KMS-11 (cell line): ENCODE measurements at regions not wholly inside any gene's neighbourhood (a gene's known extent, or its start where the extent isn't known, plus 50 kb on each side); places are given as distances from the start of the nearest gene placed in this dataset.

ENCODE experiments used
- H2AFZ ChIP-seq: fragments of 200-600 bp; sonication (generic); 2 replicates; pipeline ENCODE4 v1.6.1; 2016; ENCODE audit warnings: antibody characterized with exemption, mixed run types, low read depth
- H3K27ac ChIP-seq: fragments of 200-600 bp; sonication (generic); 2 replicates; pipeline ENCODE4 v1.6.1; 2016; ENCODE audit warnings: mild to moderate bottlenecking, mixed run types
- H3K27me3 ChIP-seq: fragments of 200-600 bp; sonication (generic); 2 replicates; pipeline ENCODE4 v1.6.1; 2017; ENCODE audit warnings: mild to moderate bottlenecking, low read depth, mixed run types, moderate library complexity; ENCODE audit not compliant: insufficient read depth
- H3K36me3 ChIP-seq: fragments of 200-600 bp; sonication (generic); 2 replicates; pipeline ENCODE4 v1.6.1; 2017; ENCODE audit warnings: mild to moderate bottlenecking, mixed run types; ENCODE audit not compliant: insufficient read depth
- H3K4me1 ChIP-seq: fragments of 200-600 bp; sonication (generic); 2 replicates; pipeline ENCODE4 v1.6.1; 2016; ENCODE audit warnings: mild to moderate bottlenecking, low read depth, mixed run types; ENCODE audit not compliant: poor library complexity, severe bottlenecking
- H3K4me2 ChIP-seq: fragments of 200-600 bp; sonication (generic); 2 replicates; pipeline ENCODE4 v1.7.0; 2016; ENCODE audit warnings: mild to moderate bottlenecking, mixed run types
- H3K4me3 ChIP-seq: fragments of 200-600 bp; sonication (generic); IDR thresholded peaks from 2 replicates; pipeline ENCODE4 v1.6.1; 2017; ENCODE audit warnings: low read depth, low read length, mixed read lengths; ENCODE audit not compliant: insufficient read depth
- H3K79me2 ChIP-seq: fragments of 200-600 bp; sonication (generic); 2 replicates; pipeline ENCODE4 v1.6.1; 2016; ENCODE audit warnings: low read depth, mixed run types; ENCODE audit not compliant: insufficient read depth
- H3K9ac ChIP-seq: fragments of 200-600 bp; sonication (generic); 2 replicates; pipeline ENCODE4 v1.6.1; 2016; ENCODE audit warnings: mild to moderate bottlenecking, mixed run types
- H4K20me1 ChIP-seq: fragments of 200-600 bp; sonication (generic); 2 replicates; pipeline ENCODE4 v1.6.1; 2016; ENCODE audit warnings: mild to moderate bottlenecking, mixed run types; ENCODE audit not compliant: insufficient read depth
- CTCF ChIP-seq: fragments of 200-600 bp; sonication (generic); conservative IDR thresholded peaks from 2 replicates; pipeline ENCODE4 v1.6.1; 2017; ENCODE audit warnings: low read depth, mild to moderate bottlenecking, antibody characterized with exemption, low read length, moderate library complexity, mixed read lengths

- TF ChIP-seq CTCF: no peak
- no peaks in the 10 kb centered on the region for H3K79me2 ChIP-seq
- no peaks in the 10 kb centered on the region for H4K20me1 ChIP-seq
- no peak overlapping the region for H3K4me2 ChIP-seq
- no peaks in the 10 kb centered on the region for H3K27me3 ChIP-seq
- H3K4me1 ChIP-seq: no peaks in the 10 kb centered on the region
- H3K36me3 ChIP-seq: no peaks in the 10 kb centered on the region
- no peak overlapping the region for H3K27ac ChIP-seq
- H3K4me3 ChIP-seq: no peak overlapping the region
- H2AFZ ChIP-seq: no peak overlapping the region
- no peak overlapping the region for H3K9ac ChIP-seq
Measured at GRCh38 chr5:61674378-61674777, 342.3 kb downstream of the ZSWIM6 start.

- no peaks in the 10 kb centered on the region for H3K27me3 ChIP-seq
Measured at GRCh38 chr5:61675015-61675692, 343.1 kb downstream of the ZSWIM6 start.

GRCh38 chr5:61677220-61677619 lies 345.2 kb downstream of the ZSWIM6 start:
- Histone ChIP-seq H2AFZ (no peak overlapping the region), H3K4me2 (no peak overlapping the region), H3K4me1 (no peaks in the 10 kb centered on the region), H3K79me2 (no peaks in the 10 kb centered on the region), H4K20me1 (no peaks in the 10 kb centered on the region), H3K27me3 (no peaks in the 10 kb centered on the region), H3K4me3 (no peak overlapping the region), H3K36me3 (no peaks in the 10 kb centered on the region), H3K27ac (no peak overlapping the region), H3K9ac (no peak overlapping the region)
- no peak for TF ChIP-seq CTCF

More at GRCh38 chr5:61675015-61675692, 343.1 kb downstream of the ZSWIM6 start:
- Histone ChIP-seq H3K36me3 (no peaks in the 10 kb centered on the region), H3K4me1 (no peaks in the 10 kb centered on the region), H2AFZ (no peak overlapping the region), H3K27ac (no peak overlapping the region), H3K9ac (no peak overlapping the region), H3K79me2 (no peaks in the 10 kb centered on the region), H4K20me1 (no peaks in the 10 kb centered on the region), H3K4me3 (no peak overlapping the region), H3K4me2 (no peak overlapping the region)
- TF ChIP-seq CTCF: no peak

- no peak overlapping the region for H3K4me3 ChIP-seq
- H3K9ac ChIP-seq: no peak overlapping the region
- no peak for TF ChIP-seq CTCF
- H3K27me3 ChIP-seq: no peaks in the 10 kb centered on the region
- no peak overlapping the region for H2AFZ ChIP-seq
- H3K79me2 ChIP-seq: no peaks in the 10 kb centered on the region
- no peaks in the 10 kb centered on the region for H4K20me1 ChIP-seq
- H3K4me2 ChIP-seq: no peak overlapping the region
- H3K36me3 ChIP-seq: no peaks in the 10 kb centered on the region
- H3K27ac ChIP-seq: no peak overlapping the region
- H3K4me1 ChIP-seq: no peaks in the 10 kb centered on the region
Measured at GRCh38 chr5:61678966-61679365, 346.9 kb downstream of the ZSWIM6 start.
